Inflammatory macrophage treated with lipopolysaccharide for 4 hours (primary cell): ENCODE measurements at regions not wholly inside any gene's neighbourhood (a gene's known extent, or its start where the extent isn't known, plus 50 kb on each side); places are given as distances from the start of the nearest gene placed in this dataset.

Source experiments
- DNase-seq: peaks from one replicate; pipeline ENCODE4 v3.0.0-alpha.2; 2020

DNA sequence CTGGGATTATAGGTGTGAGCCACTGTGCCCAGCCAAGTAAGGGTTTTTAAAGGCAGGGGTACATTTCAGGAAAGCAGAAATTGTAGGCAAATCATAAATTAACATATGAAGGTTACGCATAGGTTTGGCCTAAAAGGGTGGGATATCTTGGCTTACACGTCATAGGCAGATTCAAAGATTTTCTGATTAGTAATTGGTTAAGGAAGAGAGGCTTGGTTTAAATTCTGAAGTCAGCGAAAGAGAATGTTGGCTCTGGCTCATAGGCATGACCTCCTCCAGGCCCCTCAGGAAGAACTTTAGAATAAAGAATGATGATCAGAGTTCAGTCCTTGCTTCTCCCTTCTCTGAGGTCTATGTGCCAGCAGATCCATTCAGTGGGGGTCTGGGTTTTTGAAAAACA is 124.8 kb upstream of the RBBP6 start:
- DNase-seq = no peak

DNA sequence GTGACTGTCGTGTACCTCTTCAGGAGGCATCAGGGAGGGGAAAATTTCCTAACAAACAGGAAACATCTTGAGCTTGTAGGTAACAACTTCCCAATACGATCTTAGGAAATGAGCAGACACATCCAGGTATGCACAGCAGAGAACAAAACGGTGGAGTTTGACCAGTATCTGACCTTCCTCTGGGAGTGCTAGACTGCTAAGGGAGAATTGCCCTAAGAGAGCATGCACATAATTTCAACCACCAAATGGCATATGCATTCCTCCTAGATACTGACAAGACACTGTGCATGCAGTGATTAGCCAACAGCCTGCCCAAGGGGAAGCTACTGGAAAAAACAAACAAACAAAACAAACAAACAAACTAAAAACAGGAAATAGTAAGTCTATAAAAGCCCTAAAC is 120.6 kb upstream of the RBBP6 start:
- no peak for DNase-seq

DNA sequence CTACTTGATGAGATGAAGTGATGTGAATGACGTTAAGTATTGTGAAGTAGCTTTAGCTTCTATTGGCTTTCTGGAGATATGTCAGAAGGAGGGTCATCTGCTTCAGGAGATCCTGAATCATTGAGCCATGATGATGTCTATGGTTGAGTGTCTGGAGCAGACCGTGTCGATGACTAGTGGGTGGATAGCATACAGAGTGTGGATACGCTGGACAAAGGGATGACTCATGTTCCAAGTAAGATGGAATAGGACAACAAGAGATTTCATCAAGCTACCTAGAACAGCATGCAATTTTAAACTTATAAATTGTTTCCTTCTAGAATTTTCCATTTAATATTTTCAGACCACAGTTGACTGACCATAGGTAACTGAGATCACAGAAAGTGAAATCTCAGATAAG is 116.1 kb upstream of the RBBP6 start:
- DNase-seq = peak; percentile 15

DNA sequence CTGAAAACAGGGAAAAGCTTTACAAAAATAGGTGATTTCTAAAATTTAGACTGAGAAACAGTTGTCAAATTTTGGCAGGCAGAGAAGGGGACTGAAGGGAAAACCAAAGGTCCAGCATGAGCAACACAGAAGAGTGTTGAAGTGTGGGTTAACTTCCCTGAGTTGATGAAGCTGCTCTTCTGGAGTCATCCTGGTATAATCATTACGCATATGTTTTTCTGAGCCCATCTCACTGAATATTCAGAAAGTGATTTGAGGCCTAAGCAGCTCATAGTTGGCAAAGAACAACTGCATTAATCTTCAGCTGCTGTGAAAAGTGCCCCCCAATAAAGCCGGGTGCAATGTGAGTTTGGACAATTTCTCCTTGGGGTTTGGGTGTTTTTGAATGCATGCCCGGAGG is 115.0 kb upstream of the RBBP6 start:
- no peak for DNase-seq

DNA sequence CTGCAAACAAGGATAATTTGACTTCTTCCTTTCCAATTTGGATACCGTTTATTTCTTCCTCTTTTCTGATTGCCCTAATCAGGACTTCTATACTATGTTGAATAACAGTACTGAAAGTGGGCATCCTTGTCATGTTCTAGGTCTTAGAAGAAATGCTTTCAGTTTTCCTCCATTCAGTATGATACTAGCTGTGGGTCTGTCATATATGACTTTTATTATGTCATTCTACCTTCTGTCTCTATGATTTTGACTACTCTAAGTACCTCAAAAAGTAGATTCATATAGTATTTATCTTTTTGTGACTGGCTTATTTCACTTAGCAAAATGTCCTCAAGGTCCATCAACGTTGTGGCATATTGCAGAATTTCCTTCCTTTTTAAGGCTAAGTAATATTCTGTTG is 111.5 kb upstream of the RBBP6 start:
- DNase-seq = peak; percentile 20

DNA sequence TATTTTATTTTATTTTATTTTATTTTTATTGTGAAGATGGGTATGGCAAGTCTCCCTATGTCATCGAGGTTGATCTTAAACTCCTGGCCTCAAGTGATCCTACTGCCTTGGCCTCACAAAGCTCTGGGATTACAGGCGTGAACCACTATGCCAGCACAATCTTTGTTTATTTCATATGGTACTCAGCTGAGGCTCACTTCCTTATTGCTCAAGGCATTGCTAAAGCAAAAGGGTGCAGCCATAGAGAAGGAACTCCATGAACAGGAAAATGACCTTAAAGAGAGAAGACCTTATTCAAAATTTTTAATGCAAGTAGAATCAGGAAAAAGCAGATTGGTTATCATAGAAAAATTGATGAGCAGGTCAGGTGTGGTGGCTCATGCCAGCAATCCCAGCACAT is 110.6 kb upstream of the RBBP6 start:
- DNase-seq = peak; percentile 65

DNA sequence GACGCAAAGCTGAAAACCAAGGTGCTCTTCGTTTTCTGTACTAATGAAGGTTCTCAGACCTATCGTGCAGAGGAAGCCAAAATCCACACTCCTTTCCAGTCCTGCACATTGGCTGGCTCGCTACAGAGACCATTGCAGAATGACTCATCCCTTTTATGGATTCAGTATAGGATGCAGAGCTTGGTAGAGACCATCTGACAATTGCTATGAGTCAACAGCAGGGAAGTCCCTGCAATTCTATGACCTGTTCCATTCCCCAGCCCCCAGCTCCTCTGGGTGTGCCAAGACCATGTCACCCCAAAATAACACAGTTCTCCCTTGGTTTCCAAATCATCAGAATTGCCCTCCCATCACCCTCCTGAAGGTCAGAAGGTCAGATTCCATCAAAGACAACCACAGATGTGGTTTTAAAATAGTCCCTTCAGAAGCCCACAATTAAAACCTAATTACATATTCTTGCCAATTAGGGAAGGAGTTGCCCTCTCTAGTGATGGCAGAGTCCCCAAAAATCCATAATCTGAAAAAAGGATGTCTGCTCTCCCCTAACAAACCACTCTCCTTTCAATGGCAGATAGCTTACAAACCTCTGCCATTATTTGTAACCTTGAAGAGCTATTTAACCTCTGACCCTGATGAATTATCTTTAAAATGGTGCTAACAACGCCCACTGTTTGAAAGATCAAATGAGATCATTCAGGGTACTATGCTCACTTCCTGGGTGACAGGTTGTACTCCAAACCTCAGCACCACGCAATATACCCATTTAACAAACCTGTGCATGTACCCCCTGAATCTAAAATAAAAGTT is 108.2 kb upstream of the RBBP6 start:
- DNase-seq = peak; percentile 38

DNA sequence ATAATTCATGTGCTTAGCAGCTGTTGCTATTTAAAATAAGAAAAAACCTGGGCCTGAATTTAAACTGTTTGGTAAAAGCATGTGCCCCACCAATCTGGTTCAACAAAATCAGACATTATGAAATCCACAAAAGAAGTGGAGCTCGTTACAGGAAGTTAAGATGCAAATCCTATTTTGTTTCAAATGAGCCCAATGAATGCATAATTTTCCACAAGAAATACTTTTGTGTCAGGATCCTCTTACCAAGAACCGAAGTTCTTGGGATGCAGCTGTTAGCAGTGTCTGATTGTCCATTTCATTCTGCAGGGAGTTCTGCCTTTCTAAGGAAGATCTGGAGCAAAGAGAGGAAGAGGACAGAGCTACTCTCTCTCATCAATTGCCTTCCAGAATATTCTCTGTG is 105.7 kb upstream of the RBBP6 start:
- DNase-seq = no peak

DNA sequence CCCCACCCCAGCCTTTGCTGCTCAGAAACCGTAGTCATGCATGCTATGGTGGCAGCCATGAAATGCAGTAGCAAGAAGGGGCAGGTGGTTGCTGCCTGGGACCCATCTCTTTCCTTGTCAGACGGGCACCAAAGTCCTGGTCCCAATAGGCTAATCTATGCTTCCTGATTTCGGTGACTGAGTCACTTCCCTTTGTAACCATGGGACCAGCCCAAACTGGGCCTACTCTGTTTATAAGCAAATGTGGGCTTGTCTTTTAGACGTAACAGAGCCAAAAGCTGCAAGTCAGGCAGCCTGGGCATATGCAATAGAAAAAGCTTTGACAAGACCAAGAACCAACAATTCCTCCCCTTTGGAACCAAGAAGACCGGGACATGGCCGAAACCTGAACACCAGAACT is 99.1 kb upstream of the RBBP6 start:
- peak; percentile 53 for DNase-seq

DNA sequence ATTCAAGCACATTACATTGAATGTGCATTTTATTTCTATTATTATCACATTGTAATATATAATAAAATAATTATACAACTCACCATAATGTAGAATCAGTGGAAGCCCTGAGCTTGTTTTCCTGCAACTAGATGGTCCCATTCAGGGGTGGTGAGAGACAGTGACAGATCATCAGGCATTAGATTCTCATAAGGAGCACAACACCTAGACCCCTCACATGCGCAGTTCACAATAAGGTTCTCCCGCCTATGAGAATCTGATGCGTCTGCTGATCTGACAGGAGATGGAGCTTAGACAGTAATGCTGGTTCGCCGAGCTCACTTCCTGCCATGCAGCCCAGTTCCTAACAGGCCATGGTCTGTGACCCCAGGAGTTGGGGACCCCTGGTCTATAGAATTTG is 96.7 kb upstream of the RBBP6 start:
- no peak for DNase-seq

DNA sequence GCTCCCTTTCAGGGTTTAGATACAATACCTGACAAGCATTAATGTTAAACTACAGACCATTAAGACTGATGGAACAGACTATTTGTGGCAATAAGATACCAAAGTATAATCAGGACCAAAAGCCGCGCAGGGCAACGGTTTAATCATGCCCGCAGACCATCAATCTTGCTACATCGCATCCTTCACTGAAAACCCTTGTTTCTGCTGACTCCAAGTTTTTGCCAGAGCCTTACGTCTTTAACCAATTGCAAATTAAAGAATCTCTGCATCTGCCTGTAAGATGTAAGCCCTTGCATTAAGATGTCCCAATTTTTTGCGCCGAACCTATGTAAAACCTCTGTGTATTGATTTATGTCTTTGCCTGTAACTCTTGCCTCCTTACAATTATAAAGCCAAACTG is 94.2 kb upstream of the RBBP6 start:
- no peak for DNase-seq

DNA sequence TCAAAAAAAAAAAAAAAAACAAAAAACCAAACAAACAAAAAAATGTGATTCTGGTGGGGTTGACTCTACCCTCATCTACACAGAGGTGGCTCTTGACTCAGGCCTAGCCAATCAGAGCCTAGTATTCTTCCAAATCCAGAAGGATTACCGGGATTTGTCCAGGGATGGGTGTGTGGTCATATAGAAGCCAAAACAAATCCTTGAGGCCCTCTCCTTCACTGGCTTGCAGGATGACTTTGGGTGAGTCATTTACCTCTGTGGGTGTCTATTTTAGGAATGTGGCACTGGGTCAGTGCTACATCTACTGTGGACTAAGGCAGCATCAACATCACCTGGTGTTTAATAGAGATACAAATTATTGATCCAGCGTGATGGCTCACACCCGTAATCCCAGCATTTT is 93.2 kb upstream of the RBBP6 start:
- no peak for DNase-seq

DNA sequence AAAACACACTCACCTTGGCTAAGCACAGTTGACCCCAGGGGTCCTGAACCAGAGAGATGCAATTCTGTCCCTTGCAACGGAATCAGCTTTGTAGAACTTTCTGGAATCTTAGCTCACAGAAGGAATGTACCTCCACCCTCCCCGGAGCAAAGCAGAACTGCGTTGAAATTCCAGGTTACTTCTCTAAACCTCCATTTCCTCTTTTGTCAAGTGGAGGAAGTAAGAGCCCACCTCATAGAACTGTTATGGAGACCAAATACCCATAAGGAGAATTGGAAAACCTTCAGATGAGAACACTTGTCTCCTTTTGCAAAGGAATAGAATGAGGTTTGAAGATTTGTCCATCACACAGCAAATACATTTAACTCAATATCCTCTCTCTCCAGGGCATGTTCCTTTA is 86.6 kb upstream of the RBBP6 start:
- DNase-seq = no peak

DNA sequence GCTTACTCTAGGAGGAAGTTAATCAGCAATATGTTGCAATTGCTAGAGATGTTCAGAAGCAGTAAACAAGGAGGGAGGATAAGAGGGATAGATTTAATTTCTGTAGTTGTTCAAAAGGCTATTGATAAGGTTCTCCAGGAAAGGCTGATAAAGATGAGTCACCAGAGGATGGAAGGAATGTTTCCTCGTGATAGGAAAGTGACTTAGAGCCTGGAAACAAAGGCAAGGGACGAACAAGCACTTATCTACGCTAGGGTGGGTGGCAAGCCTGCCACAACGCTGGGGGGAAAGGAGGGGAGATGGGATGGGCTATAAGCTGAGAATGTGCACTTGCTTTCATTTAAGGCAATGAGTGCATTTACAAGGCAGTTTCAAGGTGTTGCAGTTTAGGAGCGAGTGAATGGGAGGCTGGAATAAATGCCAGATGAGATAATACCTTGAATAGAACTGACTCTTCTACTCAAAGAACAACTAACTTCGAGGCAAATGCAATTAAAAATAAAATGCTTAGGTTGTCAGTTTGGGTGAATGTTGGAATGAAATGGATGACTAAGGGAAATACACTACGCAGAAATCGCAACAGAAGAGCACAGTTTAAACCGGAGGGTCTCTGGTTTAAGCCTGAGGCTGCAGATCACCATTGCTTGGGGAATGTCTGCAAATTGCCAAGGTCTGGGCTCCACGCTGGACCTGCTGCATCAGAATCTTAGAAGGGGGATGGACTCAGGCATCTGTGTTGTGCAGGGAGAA is 76.0 kb upstream of the RBBP6 start:
- DNase-seq = no peak

DNA sequence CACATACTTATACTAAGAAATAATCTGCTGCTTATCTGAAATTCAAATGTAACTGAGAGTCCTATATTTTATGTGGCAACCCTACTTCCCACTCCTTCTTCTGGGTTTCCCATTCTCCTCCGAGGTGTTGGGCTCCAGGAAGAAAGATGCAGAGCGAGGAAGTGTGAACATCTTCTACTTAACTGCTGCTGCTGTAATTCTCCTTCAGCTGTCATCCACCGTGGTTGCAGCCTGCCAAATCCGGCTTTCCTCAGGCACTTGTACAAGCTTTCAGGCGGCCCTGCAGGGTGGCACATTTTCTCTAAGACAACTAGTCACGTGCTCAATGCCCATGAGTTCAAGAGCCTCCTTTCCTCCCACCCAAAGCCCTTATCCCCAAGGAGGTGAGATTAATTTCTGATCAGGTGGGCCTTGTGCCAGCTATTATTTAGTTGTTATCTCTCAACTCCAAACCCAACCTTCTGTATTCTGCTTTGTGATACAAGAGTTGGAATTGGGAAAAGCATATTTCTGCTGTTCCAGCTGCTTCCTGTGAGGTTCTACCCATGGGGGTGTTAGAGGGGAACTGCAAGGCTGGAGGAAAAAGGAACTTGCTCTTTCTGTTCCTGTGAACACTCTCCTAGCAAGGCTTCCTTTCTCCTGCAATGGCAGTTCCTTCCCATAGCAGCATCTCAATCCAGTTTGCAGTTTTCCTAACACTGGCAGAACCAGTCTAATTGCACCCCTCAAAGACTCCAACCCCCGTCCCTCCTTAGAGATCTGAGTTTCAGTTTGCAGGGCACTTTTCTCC is 67.6 kb upstream of the RBBP6 start:
- DNase-seq = peak; percentile 23

DNA sequence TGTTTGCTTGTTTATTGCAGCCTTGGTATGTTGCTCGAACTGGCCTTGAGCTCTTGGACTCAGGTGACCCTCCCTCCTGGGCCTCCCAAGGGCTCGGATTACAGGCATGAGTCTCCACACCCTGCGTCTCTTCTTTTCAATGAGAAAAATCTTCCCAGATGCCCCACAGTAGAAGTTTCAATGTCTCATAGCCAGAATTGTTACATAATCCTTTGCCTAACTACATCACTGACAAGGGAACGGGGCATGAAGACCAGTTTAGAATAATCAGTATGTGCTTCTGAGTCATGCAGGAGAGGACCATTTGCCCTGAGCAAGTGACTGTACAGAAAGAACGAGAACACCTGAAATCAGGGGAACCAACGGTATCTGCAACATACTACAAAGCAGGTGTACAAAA is 61.9 kb upstream of the RBBP6 start:
- no peak for DNase-seq

DNA sequence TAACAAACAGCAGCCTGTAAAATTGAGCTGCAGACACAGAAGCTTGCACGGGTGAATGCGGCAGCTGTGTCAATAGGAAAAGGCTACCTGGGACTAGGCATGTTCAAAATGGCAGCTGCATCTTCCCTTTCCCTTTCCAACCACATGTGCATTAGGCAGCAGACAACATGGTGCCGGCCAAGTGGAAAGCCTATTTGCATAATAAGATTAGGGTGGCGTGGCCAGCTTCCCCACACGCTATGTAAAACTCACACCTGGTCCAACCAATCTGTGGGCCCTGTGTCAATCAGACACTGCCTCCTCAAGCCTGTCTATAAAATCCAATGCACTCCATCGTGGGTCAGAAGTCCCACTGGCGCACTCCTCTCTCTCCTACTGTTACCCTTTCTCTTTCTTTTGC is 61.0 kb upstream of the RBBP6 start:
- no peak for DNase-seq

DNA sequence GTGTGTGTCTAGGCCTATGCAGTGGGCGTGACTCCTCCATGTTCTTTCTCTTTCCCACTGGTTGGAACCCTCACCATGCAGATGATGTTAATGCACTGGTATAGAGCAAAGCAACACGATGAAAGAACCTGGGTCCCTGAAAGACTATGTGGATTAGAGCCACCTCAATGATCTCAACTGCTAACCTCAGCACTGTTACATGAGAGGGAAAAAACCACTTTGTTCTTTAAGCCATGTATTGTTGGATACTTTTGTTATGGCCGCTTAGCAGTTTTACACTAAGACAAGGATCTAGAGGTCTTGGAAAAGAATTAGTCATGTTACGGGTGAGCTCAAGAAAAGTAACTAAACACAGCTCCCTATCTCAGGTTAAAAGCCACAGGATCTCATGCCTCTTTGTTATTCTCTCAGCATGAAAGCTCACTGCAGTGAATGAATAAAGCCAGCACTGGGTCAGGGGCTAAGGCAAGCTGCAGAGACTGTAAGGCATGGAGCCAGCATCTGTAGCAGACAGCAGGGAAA is 56.6 kb upstream of the RBBP6 start:
- no peak for DNase-seq

DNA sequence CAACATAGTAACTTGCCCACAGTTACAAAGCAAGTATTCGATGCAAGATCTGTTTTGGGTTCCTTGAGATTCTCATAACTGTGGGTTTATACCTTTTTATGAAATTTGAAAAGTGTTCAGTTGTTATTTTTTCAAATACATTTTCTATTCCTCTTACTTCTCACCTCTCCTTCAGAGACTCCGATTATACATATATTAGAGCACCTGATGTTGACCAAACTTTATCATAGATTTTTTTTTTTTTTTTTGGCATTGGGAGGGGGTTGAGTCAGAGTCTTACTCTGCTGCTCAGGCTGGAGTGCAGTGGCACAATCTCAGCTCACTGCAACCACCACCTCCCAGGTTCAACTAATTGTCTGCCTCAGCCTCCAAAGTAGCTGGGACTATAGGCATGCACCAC is 51.3 kb upstream of the RBBP6 start:
- no peak for DNase-seq
